ENCODE measurements at regions not wholly inside any gene's neighbourhood (a gene's known extent, or its start where the extent isn't known, plus 50 kb on each side); places are given as distances from the start of the nearest gene placed in this dataset.

DNA sequence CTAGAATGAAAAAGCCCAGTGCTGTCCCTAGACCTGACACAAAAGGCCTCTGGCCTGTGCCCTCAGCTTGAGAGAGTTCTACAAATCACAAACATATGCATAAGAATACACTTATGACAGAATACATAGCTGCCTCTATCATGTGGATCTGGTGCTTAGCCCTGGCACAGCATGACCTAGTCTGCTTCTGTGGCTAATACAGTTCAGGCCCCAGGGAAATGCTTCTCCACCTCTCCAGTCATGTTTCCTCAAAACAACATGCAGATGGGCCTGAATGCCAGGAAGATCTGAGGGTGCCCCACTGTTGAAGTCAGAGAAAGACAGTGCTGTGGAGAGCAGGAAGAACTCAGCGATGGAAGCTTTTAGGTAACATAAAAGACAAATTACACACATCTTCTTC lies 231.9 kb upstream of the SALL1 start:
- Histone ChIP-seq H3K27me3 (ENCODE audit: control insufficient read depth, insufficient read depth, low read length) (no peaks in the 10 kb centered on the region), H3K4me3 (ENCODE audit: low read depth, low read length) (no peak overlapping the region), H3K36me3 (ENCODE audit: control insufficient read depth, insufficient read depth, low read length) (no peaks in the 10 kb centered on the region)
- ChIA-PET POLR2A (no interaction called here), CTCF (interaction anchor here (2.2 kb wide), 1 partner anchor 8 kb away, joined by 6 read pairs; no protein-coding TSS in a partner anchor)
- DNase-seq (ENCODE audit: low read depth), result no peak
- TF ChIP-seq, protein P1, sequence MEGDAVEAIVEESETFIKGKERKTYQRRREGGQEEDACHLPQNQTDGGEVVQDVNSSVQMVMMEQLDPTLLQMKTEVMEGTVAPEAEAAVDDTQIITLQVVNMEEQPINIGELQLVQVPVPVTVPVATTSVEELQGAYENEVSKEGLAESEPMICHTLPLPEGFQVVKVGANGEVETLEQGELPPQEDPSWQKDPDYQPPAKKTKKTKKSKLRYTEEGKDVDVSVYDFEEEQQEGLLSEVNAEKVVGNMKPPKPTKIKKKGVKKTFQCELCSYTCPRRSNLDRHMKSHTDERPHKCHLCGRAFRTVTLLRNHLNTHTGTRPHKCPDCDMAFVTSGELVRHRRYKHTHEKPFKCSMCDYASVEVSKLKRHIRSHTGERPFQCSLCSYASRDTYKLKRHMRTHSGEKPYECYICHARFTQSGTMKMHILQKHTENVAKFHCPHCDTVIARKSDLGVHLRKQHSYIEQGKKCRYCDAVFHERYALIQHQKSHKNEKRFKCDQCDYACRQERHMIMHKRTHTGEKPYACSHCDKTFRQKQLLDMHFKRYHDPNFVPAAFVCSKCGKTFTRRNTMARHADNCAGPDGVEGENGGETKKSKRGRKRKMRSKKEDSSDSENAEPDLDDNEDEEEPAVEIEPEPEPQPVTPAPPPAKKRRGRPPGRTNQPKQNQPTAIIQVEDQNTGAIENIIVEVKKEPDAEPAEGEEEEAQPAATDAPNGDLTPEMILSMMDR (IDR thresholded peaks at IDR 0.05; ENCODE audit: insufficient read depth, low read depth, low read length), result no peak

DNA sequence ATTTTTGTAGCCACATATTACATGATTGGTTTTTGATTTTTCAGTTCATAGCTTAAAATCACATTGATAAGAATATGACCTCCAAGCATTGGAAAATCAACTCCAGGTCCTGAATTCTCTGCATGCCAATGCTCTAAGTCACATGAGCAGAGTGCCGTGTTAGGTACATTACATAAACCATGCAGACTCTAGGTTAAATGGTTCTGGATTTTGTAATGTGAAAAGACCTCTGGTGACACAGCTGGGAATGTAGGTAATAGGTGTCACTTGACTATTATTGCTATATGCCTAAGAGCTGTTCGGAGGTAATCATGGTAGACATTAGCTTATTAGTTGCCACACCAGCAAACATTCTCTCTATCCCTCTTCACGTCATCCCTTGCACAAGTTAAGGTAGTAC lies 231.1 kb upstream of the SALL1 start:
- H3K36me3 ChIP-seq (ENCODE audit: control insufficient read depth, insufficient read depth, low read length), result no peaks in the 10 kb centered on the region
- no peaks in the 10 kb centered on the region for H3K27me3 ChIP-seq (ENCODE audit: control insufficient read depth, insufficient read depth, low read length)
- TF ChIP-seq, protein P1 (IDR thresholded peaks at IDR 0.05; ENCODE audit: insufficient read depth, low read depth, low read length), result no peak
- DNase-seq (ENCODE audit: low read depth), result no peak
- ChIA-PET POLR2A (no interaction called here), CTCF (interaction anchor here (0.6 kb wide), 1 partner anchor 630 kb away, joined by 3 read pairs; no protein-coding TSS in a partner anchor)
- no peak overlapping the region for H3K4me3 ChIP-seq (ENCODE audit: low read depth, low read length)

DNA sequence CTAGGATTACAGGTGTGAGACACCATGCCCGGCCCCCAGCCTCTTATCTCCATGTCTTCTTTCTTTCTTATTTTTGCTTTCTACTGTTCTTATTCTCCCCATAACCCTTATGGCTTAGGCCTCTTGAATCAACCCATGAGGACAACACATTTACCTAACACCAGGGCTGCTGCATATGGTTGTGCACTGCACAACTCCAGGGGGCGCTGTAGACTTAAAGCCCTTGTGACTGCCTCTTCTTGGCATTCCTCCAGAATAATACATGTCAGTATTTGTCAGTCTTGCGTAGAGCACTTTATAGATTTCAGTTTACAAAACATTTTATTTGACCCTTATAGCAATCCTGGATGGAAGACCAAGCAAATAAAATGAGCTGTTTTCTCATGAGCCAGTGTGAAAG lies 225.0 kb upstream of the SALL1 start:
- Histone ChIP-seq H3K36me3 (ENCODE audit: control insufficient read depth, insufficient read depth, low read length) (no peaks in the 10 kb centered on the region), H3K27me3 (ENCODE audit: control insufficient read depth, insufficient read depth, low read length) (no peaks in the 10 kb centered on the region), H3K4me3 (ENCODE audit: low read depth, low read length) (no peak overlapping the region)
- CTCF ChIA-PET, result interaction anchor here (0.6 to 1.4 kb wide), 3 partner anchors 15 to 442 kb away, joined by 3 to 4 read pairs (median 3); no protein-coding TSS in a partner anchor
- DNase-seq (ENCODE audit: low read depth), result no peak
- TF ChIP-seq, protein P1 (IDR thresholded peaks at IDR 0.05; ENCODE audit: insufficient read depth, low read depth, low read length), result no peak
- POLR2A ChIA-PET, result no interaction called here

DNA sequence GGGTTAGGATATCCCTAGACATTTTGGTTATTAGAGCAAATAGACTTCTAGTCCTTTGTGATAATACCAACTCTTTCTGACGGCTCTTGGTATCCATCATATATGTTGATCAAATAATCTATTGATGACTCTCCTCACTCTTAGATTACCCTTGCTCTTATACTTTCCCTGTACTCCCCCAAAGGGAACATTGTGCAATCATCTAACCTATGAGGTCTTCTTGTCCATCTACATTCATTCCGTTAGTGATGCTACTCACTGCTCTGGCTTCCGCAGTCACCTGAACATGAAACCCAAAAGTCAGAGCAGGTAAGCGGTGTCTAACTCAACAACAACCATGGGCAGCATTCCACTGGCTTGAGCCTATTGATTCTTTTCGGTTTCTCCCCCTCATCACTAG lies 223.7 kb upstream of the SALL1 start:
- no peaks in the 10 kb centered on the region for H3K36me3 ChIP-seq (ENCODE audit: control insufficient read depth, insufficient read depth, low read length)
- no peak for DNase-seq (ENCODE audit: low read depth)
- H3K27me3 ChIP-seq (ENCODE audit: control insufficient read depth, insufficient read depth, low read length), result no peaks in the 10 kb centered on the region
- no peak overlapping the region for H3K4me3 ChIP-seq (ENCODE audit: low read depth, low read length)
- CTCF ChIA-PET, result interaction anchor here (1.5 kb wide), 1 partner anchor 9 kb away, joined by 6 read pairs; no protein-coding TSS in a partner anchor
- TF ChIP-seq, protein P1 (IDR thresholded peaks at IDR 0.05; ENCODE audit: insufficient read depth, low read depth, low read length), result no peak
- POLR2A ChIA-PET, result no interaction called here

DNA sequence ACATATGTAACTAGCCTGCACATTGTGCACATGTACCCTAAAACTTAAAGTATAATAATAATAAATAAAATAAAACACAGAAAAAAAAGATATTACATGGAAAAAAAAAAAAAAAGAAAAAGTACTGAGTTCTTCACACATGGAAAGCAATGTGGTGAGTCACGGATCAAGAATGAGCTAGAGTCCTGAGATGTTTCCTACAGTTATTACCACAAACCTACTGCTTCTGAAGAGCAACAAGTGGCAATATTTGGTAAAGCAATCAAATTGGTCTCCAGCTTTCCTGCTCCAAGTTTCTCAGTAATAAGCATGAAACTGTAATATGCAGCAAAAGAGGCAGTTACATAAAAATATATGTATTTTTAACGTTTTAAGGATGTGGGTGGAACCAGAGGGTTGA lies 223.3 kb upstream of the SALL1 start:
- peak; percentile 76 for DNase-seq (ENCODE audit: low read depth)
- Histone ChIP-seq H3K36me3 (ENCODE audit: control insufficient read depth, insufficient read depth, low read length) (no peaks in the 10 kb centered on the region), H3K27me3 (ENCODE audit: control insufficient read depth, insufficient read depth, low read length) (no peaks in the 10 kb centered on the region), H3K4me3 (ENCODE audit: low read depth, low read length) (no peak overlapping the region)
- TF ChIP-seq, protein P1 (IDR thresholded peaks at IDR 0.05; ENCODE audit: insufficient read depth, low read depth, low read length), result peak; percentile 12; the same call in 1 of the 2 replicates
- CTCF ChIA-PET, result interaction anchor here (0.6 to 1.5 kb wide), 2 partner anchors 10 to 111 kb away, joined by 3 to 6 read pairs; no protein-coding TSS in a partner anchor
- POLR2A ChIA-PET, result no interaction called here

Data from BJ (cell line).